ENCODE measurements at regions not wholly inside any gene's neighbourhood (a gene's known extent, or its start where the extent isn't known, plus 50 kb on each side); places are given as distances from the start of the nearest gene placed in this dataset.
A peak's percentile ranks its signal among the peaks of the same experiment; 100 is the strongest.

DNA sequence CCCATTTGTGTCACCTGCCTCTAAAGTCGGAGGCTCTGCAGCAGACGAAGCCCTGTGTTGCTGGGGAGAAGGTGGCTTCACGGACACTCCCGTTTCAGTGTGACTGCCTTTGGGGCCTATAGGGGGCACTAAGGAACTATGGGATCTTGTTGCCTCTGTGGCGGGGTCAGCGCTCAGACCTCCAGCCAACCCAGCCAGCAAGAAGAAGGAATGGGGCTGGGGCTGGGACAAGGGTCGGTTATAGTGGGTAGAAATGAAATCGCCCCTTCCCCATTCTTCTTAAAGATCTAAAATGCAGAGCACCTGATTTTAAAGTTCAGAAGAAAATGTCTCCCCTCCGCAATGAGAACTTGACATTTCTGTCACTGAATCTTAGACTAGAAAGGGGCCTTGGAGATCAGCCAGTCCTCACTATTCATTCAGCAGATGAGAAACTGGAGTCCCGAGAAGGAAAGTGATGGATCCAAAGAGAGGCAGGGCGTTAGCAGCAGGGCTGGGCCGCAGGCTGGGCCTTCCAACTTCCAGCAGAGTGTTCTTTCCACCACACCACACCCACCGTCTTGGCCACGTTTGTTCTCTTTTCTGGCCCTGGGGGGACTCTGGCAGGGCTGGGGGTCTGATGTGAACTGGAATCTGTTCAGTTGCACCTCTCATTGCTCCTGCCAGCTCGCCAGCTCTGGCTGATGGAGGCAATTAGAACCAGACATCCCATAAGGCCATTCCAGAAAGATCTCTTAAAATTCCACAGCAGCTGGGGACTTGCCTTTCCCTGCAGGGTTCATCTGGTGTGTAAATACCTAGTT lies 195.4 kb downstream of the OPA1 start:
- ChIA-PET CTCF (interaction anchor here (0.6 to 1.1 kb wide), 8 partner anchors 12 to 297 kb away, joined by 3 to 5 read pairs (median 3); no protein-coding TSS in a partner anchor), POLR2A (no interaction called here)
- Histone ChIP-seq H3K27ac (ENCODE audit: extremely low read depth, low read depth, low read length) (peak overlapping the region; percentile 47; the same call in 1 of the 2 replicates), H3K9me3 (ENCODE audit: control insufficient read depth, insufficient read depth, low read depth, low read length) (no peaks in the 10 kb centered on the region), H3K4me3 (ENCODE audit: low read depth, low read length) (no peak overlapping the region), H3K36me3 (ENCODE audit: control insufficient read depth in 2 of 2, insufficient read depth in 1 of 2, low read length in 2 of 2) (no peaks in the 10 kb centered on the region), H3K4me1 (ENCODE audit: control insufficient read depth, insufficient read depth, low read length) (no peaks in the 10 kb centered on the region)
- TF ChIP-seq ZNF660 (tag by site-specific recombination; IDR thresholded peaks at IDR 0.05) (peak; percentile 77; the same call in 1 of the 2 replicates), GLIS2 (tag by site-specific recombination; IDR thresholded peaks at IDR 0.05) (peak; percentile 19; the same call in 1 of the 2 replicates), ZNF114 (tag by site-specific recombination; IDR thresholded peaks at IDR 0.05) (no peak), ZSCAN30 (tag by site-specific recombination; IDR thresholded peaks at IDR 0.05) (0 out of 2 replicates have a peak, but pooled peaks have one; percentile 47), ZNF2 (tag by site-specific recombination; IDR thresholded peaks at IDR 0.05) (0 out of 2 replicates have a peak, but pooled peaks have one; percentile 42), ZBTB17 (tag by site-specific recombination; IDR thresholded peaks at IDR 0.05) (0 out of 2 replicates have a peak, but pooled peaks have one; percentile 32), SCRT1 (tag by site-specific recombination; IDR thresholded peaks at IDR 0.05; ENCODE audit: borderline replicate concordance) (no peak), ZFP69B (tag by site-specific recombination; IDR thresholded peaks at IDR 0.05) (0 out of 2 replicates have a peak, but pooled peaks have one; percentile 16), ZNF654 (tag by site-specific recombination; IDR thresholded peaks at IDR 0.05; ENCODE audit: low read depth) (peak; percentile 59)

DNA sequence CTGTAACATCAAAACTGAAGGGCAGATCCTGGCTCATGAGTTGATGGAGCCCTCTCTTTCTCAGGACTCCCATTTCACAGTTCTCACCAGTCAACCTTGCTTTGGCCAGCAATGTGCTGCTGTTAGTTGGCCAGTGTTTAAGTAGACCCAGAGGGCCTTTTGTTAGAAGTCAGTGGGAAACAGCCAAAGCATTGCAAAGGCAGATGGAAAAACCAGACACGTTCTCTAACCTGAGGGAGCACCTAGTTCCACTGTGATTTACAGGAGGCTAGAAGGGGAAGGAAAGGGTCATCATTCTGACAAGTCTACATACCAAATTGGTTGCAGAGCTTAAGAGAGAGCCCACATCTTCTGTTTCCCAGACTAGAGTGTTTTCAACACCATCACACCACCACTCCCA lies 196.4 kb downstream of the OPA1 start:
- Histone ChIP-seq H3K36me3 (ENCODE audit: control insufficient read depth in 2 of 2, insufficient read depth in 1 of 2, low read length in 2 of 2) (no peaks in the 10 kb centered on the region), H3K27ac (ENCODE audit: extremely low read depth, low read depth, low read length) (no peak overlapping the region), H3K9me3 (ENCODE audit: control insufficient read depth, insufficient read depth, low read depth, low read length) (no peaks in the 10 kb centered on the region), H3K4me1 (ENCODE audit: control insufficient read depth, insufficient read depth, low read length) (no peaks in the 10 kb centered on the region), H3K4me3 (ENCODE audit: low read depth, low read length) (no peak overlapping the region)
- POLR2A ChIA-PET = interaction anchor here (0.6 kb wide), 1 partner anchor 346 kb away, joined by 3 read pairs; the partner anchor contains the start of gene HES1
- TF ChIP-seq ZNF2 (tag by site-specific recombination; IDR thresholded peaks at IDR 0.05) = no peak
- TF ChIP-seq, protein P1, sequence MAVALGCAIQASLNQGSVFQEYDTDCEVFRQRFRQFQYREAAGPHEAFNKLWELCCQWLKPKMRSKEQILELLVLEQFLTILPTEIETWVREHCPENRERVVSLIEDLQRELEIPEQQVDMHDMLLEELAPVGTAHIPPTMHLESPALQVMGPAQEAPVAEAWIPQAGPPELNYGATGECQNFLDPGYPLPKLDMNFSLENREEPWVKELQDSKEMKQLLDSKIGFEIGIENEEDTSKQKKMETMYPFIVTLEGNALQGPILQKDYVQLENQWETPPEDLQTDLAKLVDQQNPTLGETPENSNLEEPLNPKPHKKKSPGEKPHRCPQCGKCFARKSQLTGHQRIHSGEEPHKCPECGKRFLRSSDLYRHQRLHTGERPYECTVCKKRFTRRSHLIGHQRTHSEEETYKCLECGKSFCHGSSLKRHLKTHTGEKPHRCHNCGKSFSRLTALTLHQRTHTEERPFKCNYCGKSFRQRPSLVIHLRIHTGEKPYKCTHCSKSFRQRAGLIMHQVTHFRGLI (tag by site-specific recombination; IDR thresholded peaks at IDR 0.05) = 0 out of 2 replicates have a peak, but pooled peaks have one; percentile 27
- CTCF ChIA-PET = interaction anchor here (0.7 to 0.9 kb wide), 2 partner anchors 108 to 526 kb away, joined by 3 to 5 read pairs; no protein-coding TSS in a partner anchor

DNA sequence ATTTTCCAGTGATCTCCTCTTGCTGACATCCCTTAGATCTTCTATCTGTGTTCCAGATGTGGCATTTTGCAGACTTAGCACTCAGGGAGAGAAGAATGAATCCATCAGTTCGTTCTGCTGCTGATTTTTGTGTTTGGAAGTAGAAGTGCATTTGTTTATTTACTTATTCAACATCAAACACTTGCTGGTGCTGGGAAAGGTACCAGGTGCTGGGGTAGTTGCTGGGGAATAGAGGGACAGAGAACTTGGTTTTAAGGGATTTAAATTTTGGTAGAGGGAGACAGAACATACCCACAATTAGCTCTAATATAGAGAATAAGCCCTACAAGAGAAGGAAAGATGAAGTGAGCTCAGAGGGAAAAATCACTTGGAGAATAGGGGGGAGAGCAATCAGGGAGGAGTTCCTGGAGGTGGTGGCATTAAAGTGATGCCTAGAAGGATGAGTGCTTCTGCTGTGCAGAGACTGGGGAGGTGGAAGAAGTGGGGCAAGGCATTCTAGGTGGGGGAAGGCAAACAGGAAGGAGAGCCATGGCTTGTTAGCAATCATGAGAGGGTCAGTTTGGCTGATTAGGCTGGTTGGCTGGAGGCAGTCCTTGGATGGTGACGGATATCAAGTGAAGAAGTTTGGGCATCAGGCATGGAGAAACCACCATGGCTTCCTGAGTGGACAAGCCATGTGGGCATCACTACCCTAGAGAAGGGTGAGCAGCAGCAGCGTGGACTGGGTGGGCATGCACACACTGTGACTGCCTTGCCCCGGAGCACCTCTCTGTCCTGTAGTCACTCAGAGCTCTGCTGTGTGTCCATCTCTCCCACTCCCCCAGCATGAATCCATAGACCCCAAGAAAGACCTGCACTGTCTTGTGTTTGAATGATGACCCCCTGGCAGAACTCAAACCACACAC lies 197.3 kb downstream of the OPA1 start:
- ChIA-PET POLR2A (no interaction called here), CTCF (interaction anchor here (0.7 kb wide), 1 partner anchor 525 kb away, joined by 3 read pairs; no protein-coding TSS in a partner anchor)
- no peak for TF ChIP-seq ZNF596 (tag by site-specific recombination; IDR thresholded peaks at IDR 0.05)
- TF ChIP-seq, protein P2, sequence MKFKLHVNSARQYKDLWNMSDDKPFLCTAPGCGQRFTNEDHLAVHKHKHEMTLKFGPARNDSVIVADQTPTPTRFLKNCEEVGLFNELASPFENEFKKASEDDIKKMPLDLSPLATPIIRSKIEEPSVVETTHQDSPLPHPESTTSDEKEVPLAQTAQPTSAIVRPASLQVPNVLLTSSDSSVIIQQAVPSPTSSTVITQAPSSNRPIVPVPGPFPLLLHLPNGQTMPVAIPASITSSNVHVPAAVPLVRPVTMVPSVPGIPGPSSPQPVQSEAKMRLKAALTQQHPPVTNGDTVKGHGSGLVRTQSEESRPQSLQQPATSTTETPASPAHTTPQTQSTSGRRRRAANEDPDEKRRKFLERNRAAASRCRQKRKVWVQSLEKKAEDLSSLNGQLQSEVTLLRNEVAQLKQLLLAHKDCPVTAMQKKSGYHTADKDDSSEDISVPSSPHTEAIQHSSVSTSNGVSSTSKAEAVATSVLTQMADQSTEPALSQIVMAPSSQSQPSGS (tag by site-specific recombination; IDR thresholded peaks at IDR 0.05; ENCODE audit: low read depth) = no peak
- no peak for TF ChIP-seq ZNF341 (tag by site-specific recombination; IDR thresholded peaks at IDR 0.05; ENCODE audit: low read depth)
- no peak for TF ChIP-seq ZNF248 (tag by site-specific recombination; IDR thresholded peaks at IDR 0.05)
- TF ChIP-seq ZNF560 (tag by site-specific recombination; IDR thresholded peaks at IDR 0.05; ENCODE audit: borderline replicate concordance) = no peak
- H3K9me3 ChIP-seq (ENCODE audit: control insufficient read depth, insufficient read depth, low read depth, low read length) = no peaks in the 10 kb centered on the region
- H3K4me3 ChIP-seq (ENCODE audit: low read depth, low read length) = no peak overlapping the region
- no peaks in the 10 kb centered on the region for H3K4me1 ChIP-seq (ENCODE audit: control insufficient read depth, insufficient read depth, low read length)
- no peaks in the 10 kb centered on the region for H3K36me3 ChIP-seq (ENCODE audit: control insufficient read depth in 2 of 2, insufficient read depth in 1 of 2, low read length in 2 of 2)
- H3K27ac ChIP-seq (ENCODE audit: extremely low read depth, low read depth, low read length) = no peak overlapping the region

Measured in HEK293 (cell line).